GM12864 (cell line): ENCODE measurements at regions not wholly inside any gene's neighbourhood (a gene's known extent, or its start where the extent isn't known, plus 50 kb on each side); places are given as distances from the start of the nearest gene placed in this dataset.

Experiments
- DNase-seq: peaks from one replicate; pipeline ENCODE4 v3.0.0-alpha.2; 2011; ENCODE audit warnings: low read depth
- H3K4me3 ChIP-seq: 2 replicates; pipeline ENCODE4 v1.5.1; 2011; ENCODE audit warnings: mild to moderate bottlenecking, low read depth, low read length, control low read depth
- CTCF ChIP-seq: IDR thresholded peaks from 2 replicates; pipeline ENCODE4 v1.5.1; 2011; ENCODE audit warnings: low read depth, mild to moderate bottlenecking, moderate library complexity, low read length, control low read depth, inconsistent platforms; ENCODE audit errors: missing control alignments

GRCh38 chr5:27908341-27908740, 870.0 kb upstream of the CDH9 start:
- no peak for TF ChIP-seq CTCF
- DNase-seq = no peak
- no peak overlapping the region for H3K4me3 ChIP-seq

- TF ChIP-seq CTCF = no peak
- H3K4me3 ChIP-seq = no peak overlapping the region
- DNase-seq = no peak
Observed at GRCh38 chr5:27906931-27907601, 868.7 kb upstream of the CDH9 start.

GRCh38 chr5:27906481-27906880, 868.1 kb upstream of the CDH9 start:
- DNase-seq = no peak
- H3K4me3 ChIP-seq = no peak overlapping the region
- TF ChIP-seq CTCF = no peak

- TF ChIP-seq CTCF = no peak
- H3K4me3 ChIP-seq = no peak overlapping the region
- no peak for DNase-seq
Observed at GRCh38 chr5:27900761-27901160, 862.4 kb upstream of the CDH9 start.

GRCh38 chr5:27876071-27876470, 837.7 kb upstream of the CDH9 start:
- no peak for TF ChIP-seq CTCF
- H3K4me3 ChIP-seq = no peak overlapping the region
- no peak for DNase-seq

GRCh38 chr5:27875148-27875547, 836.8 kb upstream of the CDH9 start:
- H3K4me3 ChIP-seq = no peak overlapping the region
- DNase-seq = no peak
- TF ChIP-seq CTCF = no peak

GRCh38 chr5:27868292-27868691, 829.9 kb upstream of the CDH9 start:
- DNase-seq = no peak
- H3K4me3 ChIP-seq = no peak overlapping the region
- TF ChIP-seq CTCF = no peak
